B cell (primary cell): ENCODE measurements at regions not wholly inside any gene's neighbourhood (a gene's known extent, or its start where the extent isn't known, plus 50 kb on each side); places are given as distances from the start of the nearest gene placed in this dataset.

ENCODE experiments used
- ATAC-seq: fragments of 200-7000 bp; cut with Tn5 transposase; one replicate; pipeline ENCODE4 v1.10.0; 2021; ENCODE audit warnings: low read depth, mild to moderate bottlenecking, moderate number of reproducible peaks, moderate library complexity
- CTCF ChIA-PET: fragments of 350-600 bp; sonication (Branson Sonifier 250); formaldehyde crosslinking; loops from one replicate; lab custom pipeline; 2021; ENCODE audit warnings: antibody characterized with exemption, inconsistent platforms; lab: Charles Lee
- POLR2A ChIA-PET: fragments of 350-600 bp; sonication (Branson Sonifier 250); formaldehyde crosslinking; loops from one replicate; lab custom pipeline; 2021; ENCODE audit warnings: antibody characterized with exemption; lab: Charles Lee
- DNase-seq: peaks from one replicate; pipeline ENCODE4 v3.0.0; 2013
- H2AFZ ChIP-seq: 2 replicates; pipeline ENCODE4 v1.6.1; 2012; ENCODE audit warnings: mild to moderate bottlenecking, low read depth, low read length; ENCODE audit not compliant: insufficient read depth, poor library complexity, severe bottlenecking
- H3K27ac ChIP-seq, 2 donors: 1 replicate in 1 of 2; 2 replicates in 1 of 2; pipeline ENCODE4 v1.5.1; 2012 to 2013; ENCODE audit warnings: low read length in 2 of 2, mild to moderate bottlenecking in 2 of 2, moderate library complexity in 1 of 2
- H3K27me3 ChIP-seq, 4 experiments: fragments of 200-600 bp in 1 of 4; sonication (generic) in 1 of 4; replicated peaks in 1 of 4; 1 replicate in 2 of 4; 2 replicates in 2 of 4; pipeline versions ENCODE4 v1.6.1 to v1.7.0; 2013 to 2016; ENCODE audit warnings: low read length in 3 of 4, mild to moderate bottlenecking in 2 of 4, mixed read lengths in 1 of 4, moderate library complexity in 1 of 4; ENCODE audit not compliant: insufficient read depth in 4 of 4, control insufficient read depth in 3 of 4; ENCODE audit errors: control extremely low read depth in 1 of 4
- H3K36me3 ChIP-seq, 2 experiments: replicated peaks in 1 of 2; 1 replicate in 1 of 2; 2 replicates in 1 of 2; pipeline versions ENCODE4 v1.6.1 to v1.7.1; 2013; ENCODE audit warnings: low read length in 1 of 2; ENCODE audit not compliant: insufficient read depth in 2 of 2, control insufficient read depth in 1 of 2; ENCODE audit errors: control extremely low read depth in 1 of 2, extremely low read depth in 1 of 2
- H3K4me1 ChIP-seq, 2 donors: fragments of 200-600 bp in 1 of 2; sonication (generic) in 1 of 2; 1 replicate in 1 of 2; 2 replicates in 1 of 2; pipeline versions ENCODE4 v1.5.1 to v1.6.1; 2013 to 2017; ENCODE audit warnings: low read length in 2 of 2; ENCODE audit not compliant: control insufficient read depth in 2 of 2, insufficient read depth in 2 of 2
- H3K4me2 ChIP-seq: replicated peaks from 2 replicates; pipeline ENCODE3; 2012; ENCODE audit warnings: mild to moderate bottlenecking, low read depth, low read length; ENCODE audit not compliant: poor library complexity, severe bottlenecking
- H3K4me3 ChIP-seq, 5 experiments: fragments of 200-600 bp in 1 of 5; sonication (generic) in 1 of 5; 1 replicate in 3 of 5; 2 replicates in 2 of 5; pipeline versions ENCODE4 v1.5.1 to v1.7.0; 2011 to 2016; ENCODE audit warnings: low read length in 4 of 5, mild to moderate bottlenecking in 4 of 5, low read depth in 2 of 5, control low read depth in 1 of 5, moderate library complexity in 1 of 5; ENCODE audit not compliant: insufficient read depth in 1 of 5; ENCODE audit errors: control extremely low read depth in 1 of 5, extremely low read depth in 1 of 5
- H3K79me2 ChIP-seq: fragments of 200-600 bp; sonication (generic); one replicate; pipeline ENCODE4 v1.6.0; 2016; ENCODE audit warnings: low read length; ENCODE audit not compliant: control insufficient read depth, insufficient read depth
- H3K9ac ChIP-seq: fragments of 200-600 bp; sonication (generic); 2 replicates; pipeline ENCODE4 v1.6.1; 2017; ENCODE audit warnings: mild to moderate bottlenecking, low read length, moderate library complexity
- H3K9me3 ChIP-seq, 3 donors: one replicate each; pipeline versions ENCODE4 v1.6.1 to v1.7.1; 2013; ENCODE audit warnings: low read length in 2 of 3; ENCODE audit not compliant: control insufficient read depth in 2 of 3, insufficient read depth in 1 of 3; ENCODE audit errors: control extremely low read depth in 1 of 3
- H4K20me1 ChIP-seq: 2 replicates; pipeline ENCODE4 v1.6.0; 2012; ENCODE audit warnings: mild to moderate bottlenecking, low read length; ENCODE audit not compliant: insufficient read depth, control insufficient read depth, poor library complexity, severe bottlenecking
- H3K27ac Mint-ChIP-seq: one replicate; pipeline ENCODE4 v1.8.0; 2021; ENCODE audit warnings: mixed read lengths
- H3K27me3 Mint-ChIP-seq: one replicate; pipeline ENCODE4 v1.8.0; 2021; ENCODE audit warnings: mixed read lengths
- H3K4me1 Mint-ChIP-seq: one replicate; pipeline ENCODE4 v1.8.0; 2021; ENCODE audit warnings: mixed read lengths
- H3K4me3 Mint-ChIP-seq: one replicate; pipeline ENCODE4 v1.8.0; 2021; ENCODE audit warnings: mixed read lengths
- H3K9me3 Mint-ChIP-seq: one replicate; pipeline ENCODE4 v1.8.0; 2022; ENCODE audit warnings: mixed read lengths; ENCODE audit not compliant: insufficient read depth
- EZH2 ChIP-seq: IDR thresholded peaks from 2 replicates; pipeline ENCODE4 v1.6.1; 2012; ENCODE audit warnings: borderline replicate concordance, low read depth, mild to moderate bottlenecking, moderate library complexity, low read length; ENCODE audit not compliant: insufficient read depth, poor library complexity, severe bottlenecking
- WGBS: methylation state at CpG from one replicate; pipeline ENCODE4 v1.1.5; 2013; ENCODE audit warnings: missing lambda C conversion rate; ENCODE audit not compliant: insufficient coverage; 5-methylcytosine and 5-hydroxymethylcytosine counted together
- intact Hi-C: fragments of 100-400 bp; cut with micrococcal nuclease; formaldehyde crosslinking; loops from one replicate; pipeline ENCODE4 v1.10.0; 2022
- TF ChIP-seq, protein P1 (sequence below): fragments of 200-600 bp; IDR thresholded peaks from one replicate; pipeline ENCODE4 v1.8.0; 2022; ENCODE audit warnings: antibody characterized with exemption, mild to moderate bottlenecking

DNA sequence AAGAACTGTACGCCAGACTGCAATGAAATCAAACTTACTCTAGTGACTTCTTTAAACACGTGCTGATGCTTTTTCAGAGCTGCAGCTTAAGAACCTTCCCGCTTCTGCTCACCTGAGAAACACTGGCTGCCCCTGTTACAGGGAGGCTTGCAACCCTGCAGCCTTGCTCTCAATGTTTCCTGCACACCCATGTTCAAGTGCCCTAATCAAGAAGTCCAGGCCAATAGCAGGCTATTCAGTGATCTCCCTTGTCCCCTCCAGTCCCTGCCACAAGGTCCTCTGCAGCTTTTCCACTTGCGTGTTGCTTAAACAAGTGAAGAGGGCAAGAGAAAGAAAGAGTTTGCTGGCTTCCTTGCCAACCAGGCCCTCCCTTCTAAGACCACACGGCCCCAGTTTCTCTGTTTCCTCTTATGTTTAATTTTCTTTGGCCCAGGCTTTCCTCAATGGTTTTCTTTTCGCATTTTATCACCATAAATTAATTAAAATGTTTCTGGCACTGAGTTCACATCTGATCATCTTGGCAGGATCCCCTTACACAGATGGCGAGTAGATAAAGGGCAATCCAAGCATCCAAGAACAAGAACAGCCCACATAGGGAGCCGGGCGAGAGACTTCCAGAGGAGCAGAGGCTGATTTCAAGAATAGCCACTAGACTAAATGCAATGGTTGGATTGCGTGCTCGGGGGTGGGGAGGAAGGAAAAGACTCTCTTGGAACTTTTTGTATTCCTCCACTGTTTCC, 82.3 kb upstream of the CDKN3 start:
- H3K9ac ChIP-seq: no peak overlapping the region
- intact Hi-C loops: no loop called here
- H3K4me1 ChIP-seq: no peaks in the 10 kb centered on the region
- Mint-ChIP-seq H3K27ac (no peak overlapping the region), H3K4me1 (no peaks in the 10 kb centered on the region), H3K9me3 (no peaks in the 10 kb centered on the region), H3K27me3 (peaks cover 20% of the 10 kb centered on the region), H3K4me3 (no peak overlapping the region)
- no peaks in the 10 kb centered on the region for H3K36me3 ChIP-seq
- no peak overlapping the region for H2AFZ ChIP-seq
- POLR2A ChIA-PET: no interaction called here
- TF ChIP-seq, protein P1, sequence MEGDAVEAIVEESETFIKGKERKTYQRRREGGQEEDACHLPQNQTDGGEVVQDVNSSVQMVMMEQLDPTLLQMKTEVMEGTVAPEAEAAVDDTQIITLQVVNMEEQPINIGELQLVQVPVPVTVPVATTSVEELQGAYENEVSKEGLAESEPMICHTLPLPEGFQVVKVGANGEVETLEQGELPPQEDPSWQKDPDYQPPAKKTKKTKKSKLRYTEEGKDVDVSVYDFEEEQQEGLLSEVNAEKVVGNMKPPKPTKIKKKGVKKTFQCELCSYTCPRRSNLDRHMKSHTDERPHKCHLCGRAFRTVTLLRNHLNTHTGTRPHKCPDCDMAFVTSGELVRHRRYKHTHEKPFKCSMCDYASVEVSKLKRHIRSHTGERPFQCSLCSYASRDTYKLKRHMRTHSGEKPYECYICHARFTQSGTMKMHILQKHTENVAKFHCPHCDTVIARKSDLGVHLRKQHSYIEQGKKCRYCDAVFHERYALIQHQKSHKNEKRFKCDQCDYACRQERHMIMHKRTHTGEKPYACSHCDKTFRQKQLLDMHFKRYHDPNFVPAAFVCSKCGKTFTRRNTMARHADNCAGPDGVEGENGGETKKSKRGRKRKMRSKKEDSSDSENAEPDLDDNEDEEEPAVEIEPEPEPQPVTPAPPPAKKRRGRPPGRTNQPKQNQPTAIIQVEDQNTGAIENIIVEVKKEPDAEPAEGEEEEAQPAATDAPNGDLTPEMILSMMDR: no peak
- no peak for TF ChIP-seq EZH2
- no peaks in the 10 kb centered on the region for H3K27me3 ChIP-seq
- no peak overlapping the region for H3K4me3 ChIP-seq
- no peaks in the 10 kb centered on the region for H4K20me1 ChIP-seq
- CTCF ChIA-PET: no interaction called here
- no peak overlapping the region for H3K27ac ChIP-seq
- no peaks in the 10 kb centered on the region for H3K79me2 ChIP-seq
- DNase-seq: no peak
- no peaks in the 10 kb centered on the region for H3K9me3 ChIP-seq
- ATAC-seq: no peak
- 91% methylated on average over 6 of the region's 11 CpGs for WGBS
- H3K4me2 ChIP-seq: no peak overlapping the region

DNA sequence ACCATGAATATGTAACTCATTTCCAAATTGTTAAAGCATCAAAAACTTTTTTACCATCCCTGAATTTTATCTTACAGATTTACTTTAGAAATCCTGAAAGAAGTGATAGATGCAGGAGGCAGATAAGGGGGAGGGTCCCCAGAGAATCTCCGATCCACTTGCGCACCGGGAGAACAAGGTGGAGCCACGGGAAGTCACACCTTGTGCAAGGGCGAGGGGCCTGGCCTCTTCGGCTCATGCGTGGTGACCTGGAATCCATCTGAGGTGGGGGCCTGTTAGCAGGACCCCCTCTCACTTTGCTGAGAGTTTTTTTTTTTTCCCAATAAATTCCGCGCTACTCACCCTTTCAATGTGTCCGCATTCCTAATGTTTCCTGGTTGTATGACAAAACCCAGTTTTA, 80.2 kb upstream of the CDKN3 start:
- no peak overlapping the region for H3K27ac ChIP-seq
- no peak overlapping the region for H3K4me3 Mint-ChIP-seq
- no peaks in the 10 kb centered on the region for H3K79me2 ChIP-seq
- no peaks in the 10 kb centered on the region for H3K4me1 Mint-ChIP-seq
- H3K9me3 ChIP-seq: no peaks in the 10 kb centered on the region
- ChIA-PET POLR2A (no interaction called here), CTCF (no interaction called here)
- no peaks in the 10 kb centered on the region for H3K36me3 ChIP-seq
- TF ChIP-seq, protein P1: no peak
- TF ChIP-seq EZH2: no peak
- intact Hi-C loops: no loop called here
- no peaks in the 10 kb centered on the region for H4K20me1 ChIP-seq
- no peaks in the 10 kb centered on the region for H3K9me3 Mint-ChIP-seq
- ATAC-seq (no peak), DNase-seq (no peak)
- H3K27me3 ChIP-seq: no peaks in the 10 kb centered on the region
- 100% methylated on average over 5 of the region's 10 CpGs for WGBS
- no peak overlapping the region for H3K4me2 ChIP-seq
- peaks cover 18% of the 10 kb centered on the region for H3K27me3 Mint-ChIP-seq
- no peak overlapping the region for H3K27ac Mint-ChIP-seq
- H3K4me1 ChIP-seq: no peaks in the 10 kb centered on the region
- H3K4me3 ChIP-seq: no peak overlapping the region
- H2AFZ ChIP-seq: no peak overlapping the region
- H3K9ac ChIP-seq: no peak overlapping the region
